Keratinocyte (primary cell): ENCODE measurements at regions not wholly inside any gene's neighbourhood (a gene's known extent, or its start where the extent isn't known, plus 50 kb on each side); places are given as distances from the start of the nearest gene placed in this dataset.
"Not testable (repeated sequence)": the region's sequence is repeated elsewhere in the genome, so short reads cannot be mapped to it uniquely, and the experiment has no call there.

Experiments used
- DNase-seq: peaks from one replicate; pipeline ENCODE4 v3.0.0-alpha.2; 2011; ENCODE audit warnings: low read depth, missing footprints, low spot score
- FAIRE-seq: peaks from 2 replicates; lab custom pipeline; 2011; peaks lifted over from hg19 to GRCh38; lab: Jason Lieb, UNC
- H2AFZ ChIP-seq: 2 replicates; pipeline ENCODE4 v1.6.0; 2012; ENCODE audit warnings: low read length, control low read depth, inconsistent platforms; ENCODE audit not compliant: control insufficient read depth
- H3K27ac ChIP-seq: 2 replicates; pipeline ENCODE4 v1.5.1; 2011; ENCODE audit warnings: low read length; ENCODE audit not compliant: control insufficient read depth, insufficient read depth
- H3K27me3 ChIP-seq: 3 replicates; pipeline ENCODE4 v1.6.0; 2011; ENCODE audit warnings: low read length; ENCODE audit not compliant: control insufficient read depth, insufficient read depth; ENCODE audit errors: extremely low read depth
- H3K36me3 ChIP-seq, 2 experiments: 2 replicates in 1 of 2; 3 replicates in 1 of 2; pipeline ENCODE4 v1.5.1; 2011; ENCODE audit warnings: low read length in 2 of 2, mild to moderate bottlenecking in 1 of 2; ENCODE audit not compliant: control insufficient read depth in 2 of 2, insufficient read depth in 2 of 2; ENCODE audit errors: extremely low read depth in 1 of 2
- H3K4me1 ChIP-seq: 3 replicates; pipeline ENCODE4 v1.5.1; 2011; ENCODE audit warnings: low read length; ENCODE audit not compliant: control insufficient read depth, insufficient read depth; ENCODE audit errors: extremely low read depth
- H3K4me2 ChIP-seq: 3 replicates; pipeline ENCODE4 v1.6.0; 2011; ENCODE audit warnings: low read depth, low read length; ENCODE audit not compliant: control insufficient read depth, insufficient read depth; ENCODE audit errors: extremely low read depth
- H3K4me3 ChIP-seq, 3 experiments: fragments of 200-600 bp in 1 of 3; sonication (generic) in 1 of 3; 2 replicates in 2 of 3; 3 replicates in 1 of 3; pipeline ENCODE4 v1.5.1; 2011 to 2016; ENCODE audit warnings: low read length in 3 of 3, mild to moderate bottlenecking in 3 of 3, control low read depth in 2 of 3, inconsistent platforms in 1 of 3, low read depth in 1 of 3, mixed read lengths in 1 of 3, mixed run types in 1 of 3, moderate library complexity in 1 of 3; ENCODE audit not compliant: control insufficient read depth in 2 of 3, insufficient read depth in 2 of 3; ENCODE audit errors: extremely low read depth in 1 of 3
- H3K79me2 ChIP-seq: 2 replicates; pipeline ENCODE4 v1.6.0; 2012; ENCODE audit warnings: low read length; ENCODE audit not compliant: control insufficient read depth, insufficient read depth
- H3K9ac ChIP-seq: 3 replicates; pipeline ENCODE4 v1.6.0; 2011; ENCODE audit warnings: low read length; ENCODE audit not compliant: control insufficient read depth, insufficient read depth; ENCODE audit errors: extremely low read depth
- H3K9me1 ChIP-seq: 3 replicates; pipeline ENCODE4 v1.6.0; 2011; ENCODE audit warnings: low read length; ENCODE audit not compliant: control insufficient read depth, insufficient read depth; ENCODE audit errors: extremely low read depth
- H3K9me3 ChIP-seq: 2 replicates; pipeline ENCODE4 v1.5.1; 2012; ENCODE audit warnings: low read depth, low read length; ENCODE audit not compliant: control insufficient read depth
- H4K20me1 ChIP-seq: 3 replicates; pipeline ENCODE4 v1.6.0; 2011; ENCODE audit warnings: low read length; ENCODE audit not compliant: control insufficient read depth, insufficient read depth; ENCODE audit errors: extremely low read depth
- CTCF ChIP-seq, 3 experiments: IDR thresholded peaks in 1 of 3; conservative IDR thresholded peaks in 1 of 3; optimal IDR thresholded peaks in 1 of 3; 2 replicates in 2 of 3; 3 replicates in 1 of 3; pipeline versions ENCODE3 to v1.5.1; 2011; ENCODE audit warnings: low read length in 3 of 3, mild to moderate bottlenecking in 3 of 3, moderate library complexity in 2 of 3, control low read depth in 1 of 3, inconsistent platforms in 1 of 3; ENCODE audit not compliant: insufficient read depth in 2 of 3; ENCODE audit errors: extremely low read depth in 1 of 3
- EZH2 ChIP-seq: IDR thresholded peaks from one replicate; pipeline ENCODE4 v1.6.1; 2012; ENCODE audit warnings: inconsistent platforms, mild to moderate bottlenecking, low read length, moderate library complexity
- dilution Hi-C: fragments of 300-500 bp; cut with MboI; formaldehyde crosslinking; loops from one replicate; pipeline ENCODE4 v1.7.0; 2020; ENCODE audit warnings: low sequenced_read_pairs; ENCODE audit not compliant: extremely low pct_ligation_motif_present

- Histone ChIP-seq H3K79me2 (no peaks in the 10 kb centered on the region), H2AFZ (no peak overlapping the region), H3K27ac (no peak overlapping the region), H3K9me3 (no peaks in the 10 kb centered on the region), H4K20me1 (no peaks in the 10 kb centered on the region), H3K4me1 (no peaks in the 10 kb centered on the region), H3K9ac (no peak overlapping the region), H3K36me3 (no peaks in the 10 kb centered on the region), H3K4me2 (no peak overlapping the region), H3K4me3 (no peak overlapping the region), H3K9me1 (no peaks in the 10 kb centered on the region), H3K27me3 (no peaks in the 10 kb centered on the region)
- FAIRE-seq, result no peak
- dilution Hi-C loops, result no loop called here
- DNase-seq, result no peak
- TF ChIP-seq EZH2 (no peak), CTCF (optimal IDR thresholded peaks at IDR 0.05 in 1 of 3, IDR thresholded peaks at IDR 0.05 in 1 of 3, conservative IDR thresholded peaks at IDR 0.05 in 1 of 3; ENCODE audit: extremely low read depth in 1 of 3, insufficient read depth in 2 of 3, low read length in 3 of 3) (no peak)
Observed at GRCh38 chr10:109735776-109736175, 187.5 kb downstream of the XPNPEP1 start.

- no peaks in the 10 kb centered on the region for H3K79me2 ChIP-seq
- no peaks in the 10 kb centered on the region for H4K20me1 ChIP-seq
- no peak overlapping the region for H2AFZ ChIP-seq
- no peaks in the 10 kb centered on the region for H3K27me3 ChIP-seq
- dilution Hi-C loops, result no loop called here
- H3K36me3 ChIP-seq, result no peaks in the 10 kb centered on the region
- no peak overlapping the region for H3K9ac ChIP-seq
- H3K9me1 ChIP-seq, result no peaks in the 10 kb centered on the region
- no peaks in the 10 kb centered on the region for H3K9me3 ChIP-seq
- H3K27ac ChIP-seq, result no peak overlapping the region
- no peak overlapping the region for H3K4me3 ChIP-seq
- FAIRE-seq, result no peak
- no peak overlapping the region for H3K4me2 ChIP-seq
- no peak for DNase-seq
- TF ChIP-seq EZH2 (no peak), CTCF (optimal IDR thresholded peaks at IDR 0.05 in 1 of 3, IDR thresholded peaks at IDR 0.05 in 1 of 3, conservative IDR thresholded peaks at IDR 0.05 in 1 of 3; ENCODE audit: extremely low read depth in 1 of 3, insufficient read depth in 2 of 3, low read length in 3 of 3) (no peak)
- no peaks in the 10 kb centered on the region for H3K4me1 ChIP-seq
Observed at GRCh38 chr10:109732254-109732965, 190.9 kb downstream of the XPNPEP1 start.

- H3K4me1 ChIP-seq, H3K9me3 ChIP-seq, dilution Hi-C loops, FAIRE-seq, H2AFZ ChIP-seq, H3K4me2 ChIP-seq, DNase-seq, H3K9me1 ChIP-seq, H3K27me3 ChIP-seq, H3K79me2 ChIP-seq, H4K20me1 ChIP-seq, H3K27ac ChIP-seq, H3K36me3 ChIP-seq, H3K4me3 ChIP-seq, H3K9ac ChIP-seq: not testable (repeated sequence)
Observed at GRCh38 chr10:109729895-109730294, 193.4 kb downstream of the XPNPEP1 start.
